ENCODE measurements at regions not wholly inside any gene's neighbourhood (a gene's known extent, or its start where the extent isn't known, plus 50 kb on each side); places are given as distances from the start of the nearest gene placed in this dataset.
"Not testable (repeated sequence)": the region's sequence is repeated elsewhere in the genome, so short reads cannot be mapped to it uniquely, and the experiment has no call there.

DNA sequence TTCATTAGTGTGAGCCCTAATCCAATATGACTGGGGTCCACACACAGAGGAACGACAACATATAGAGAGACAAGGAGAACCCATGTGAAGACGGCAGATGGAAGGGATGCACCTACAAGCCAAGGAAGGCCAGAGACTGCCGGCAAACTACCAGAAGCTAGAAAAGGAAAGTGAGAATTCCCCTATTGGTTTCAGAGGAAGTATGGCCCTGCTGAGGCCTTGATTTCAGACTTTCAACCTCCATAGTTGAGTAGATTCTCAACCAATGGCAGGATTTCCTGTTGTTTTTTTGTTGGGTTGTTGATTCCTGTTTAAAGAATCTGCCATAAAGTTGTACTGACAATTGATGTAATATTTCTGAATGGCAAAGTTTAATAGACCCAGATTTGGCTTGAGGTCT lies 241.5 kb downstream of the SATB2 start:
- intact Hi-C loops (cut with DNase I, micrococcal nuclease) = no loop called here
- no peak for ATAC-seq

DNA sequence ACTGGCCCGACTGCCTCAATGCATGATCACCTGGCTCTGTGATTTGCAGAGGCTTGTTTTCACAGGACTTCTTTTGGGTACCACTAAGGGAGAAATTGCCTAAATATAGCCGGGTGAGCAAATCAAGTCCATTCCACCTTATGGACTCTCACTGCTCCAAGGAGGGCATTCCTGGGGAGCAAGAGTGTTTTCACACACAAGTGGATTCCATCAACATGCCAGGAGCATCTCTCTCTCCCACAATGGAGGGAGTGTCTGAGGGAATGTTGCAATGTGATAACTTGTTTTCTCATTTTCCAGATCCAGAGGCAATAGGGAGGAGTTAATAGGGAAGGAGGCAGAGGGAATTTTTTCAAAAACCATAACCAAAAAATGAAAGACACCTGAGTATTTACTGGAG lies 250.7 kb downstream of the SATB2 start:
- DNase-seq (no peak), ATAC-seq (no peak)
- intact Hi-C loops (cut with DNase I, micrococcal nuclease) = no loop called here

More for the DNA sequence above, 241.5 kb downstream of the SATB2 start:
- no peak for DNase-seq

DNA sequence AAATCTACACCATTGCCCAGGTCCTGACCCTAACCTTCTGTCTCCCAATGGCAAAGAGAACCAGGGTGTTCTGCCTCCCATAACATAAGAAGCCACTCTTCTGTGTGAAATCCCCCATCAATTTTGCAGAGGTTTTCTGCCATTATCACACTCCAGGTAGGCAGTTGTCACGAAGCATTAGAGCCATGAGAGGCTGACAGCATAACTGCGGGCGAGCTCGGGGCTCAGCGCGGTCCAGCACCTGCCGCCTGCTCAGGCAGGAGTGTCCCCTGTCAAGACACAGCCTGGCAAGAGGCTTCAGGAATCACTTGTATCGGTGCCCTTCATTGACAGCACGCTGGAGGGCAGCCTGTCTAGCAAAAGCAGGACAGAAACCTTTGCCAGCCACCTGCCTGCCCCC lies 251.2 kb downstream of the SATB2 start:
- DNase-seq (no peak), ATAC-seq (no peak)
- intact Hi-C loops (cut with DNase I, micrococcal nuclease) = no loop called here

DNA sequence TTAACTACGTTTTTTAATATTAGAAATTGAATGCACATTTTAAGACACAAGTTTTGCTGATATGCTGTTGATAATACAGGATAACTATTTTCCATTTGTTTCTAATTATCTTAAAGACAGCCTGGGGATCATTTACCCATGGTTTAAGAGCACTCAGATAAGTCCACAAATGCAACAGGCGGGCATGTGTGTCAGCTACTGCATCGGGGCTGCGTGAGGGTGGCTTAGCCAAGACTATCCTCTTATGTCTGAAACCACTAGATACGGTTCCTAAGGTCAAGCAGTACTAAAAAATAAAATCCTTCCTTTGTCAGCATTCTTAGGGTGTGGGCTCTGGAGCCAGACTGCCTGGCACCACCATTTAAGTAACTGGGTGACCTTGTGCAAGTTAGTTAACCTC lies 254.8 kb downstream of the SATB2 start:
- ATAC-seq (no peak), DNase-seq (no peak)
- intact Hi-C loops (cut with DNase I, micrococcal nuclease) = no loop called here

DNA sequence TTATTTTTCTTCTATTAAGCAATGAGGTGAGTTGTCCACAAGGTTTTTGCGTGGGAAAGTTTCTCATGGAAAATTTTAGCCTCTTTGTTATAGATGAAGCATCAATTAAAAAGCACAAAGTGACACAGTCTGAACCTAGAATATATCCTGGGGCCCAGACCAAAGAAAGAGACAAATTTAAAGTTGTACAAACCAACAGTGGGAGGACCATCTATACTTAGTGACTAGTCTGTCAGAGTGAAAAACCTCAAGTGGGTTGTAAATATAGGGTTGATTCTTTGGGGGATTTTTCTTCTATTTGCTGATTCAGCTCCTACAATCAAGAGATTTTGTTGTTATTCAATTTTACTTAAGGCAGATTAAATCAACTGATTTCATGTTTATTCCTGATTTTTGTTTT lies 256.2 kb downstream of the SATB2 start:
- ATAC-seq = no peak
- intact Hi-C loops (cut with DNase I, micrococcal nuclease) = no loop called here

DNA sequence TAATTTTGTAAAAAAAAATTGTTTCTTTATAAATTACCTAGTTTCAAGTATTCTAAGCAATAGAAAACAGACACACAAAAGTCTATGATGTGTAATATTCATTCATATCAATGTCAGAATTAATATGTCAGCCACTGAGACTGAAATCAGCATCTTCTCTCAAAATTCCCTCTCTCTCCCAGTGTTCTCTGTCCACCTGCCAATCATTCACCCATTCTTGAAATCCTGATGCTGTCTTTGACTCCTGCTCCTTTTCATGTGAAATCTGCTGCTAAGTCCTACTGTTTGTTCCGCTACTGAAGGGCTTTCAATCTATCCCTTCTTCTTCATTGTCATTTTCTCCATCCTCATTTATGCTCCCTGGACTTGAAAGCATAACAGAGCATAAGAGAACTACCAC lies 257.9 kb downstream of the SATB2 start:
- ATAC-seq = no peak
- no peak for DNase-seq
- intact Hi-C loops (cut with DNase I, micrococcal nuclease) = no loop called here

More for the DNA sequence above, 256.2 kb downstream of the SATB2 start:
- no peak for DNase-seq

DNA sequence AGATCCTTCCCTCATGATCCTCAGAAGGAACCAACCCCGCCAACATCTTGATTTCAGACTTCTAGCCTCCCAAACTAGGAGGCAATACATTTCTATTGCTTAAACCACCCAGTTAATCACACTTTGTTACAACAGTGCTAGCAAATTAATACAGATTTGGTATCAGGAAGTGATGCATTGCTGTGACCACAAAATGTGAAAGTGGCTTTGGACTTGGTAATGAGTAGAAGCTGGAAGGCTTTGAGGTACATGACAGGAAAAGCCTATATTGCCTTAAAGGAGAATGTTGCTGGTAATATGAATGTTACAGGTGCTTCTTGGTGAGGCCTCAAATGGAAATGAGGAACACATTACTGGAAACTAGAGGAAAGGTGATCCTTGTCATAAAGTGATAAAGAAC lies 260.3 kb downstream of the SATB2 start:
- no peak for ATAC-seq
- intact Hi-C loops (cut with DNase I, micrococcal nuclease) = no loop called here
- no peak for DNase-seq

DNA sequence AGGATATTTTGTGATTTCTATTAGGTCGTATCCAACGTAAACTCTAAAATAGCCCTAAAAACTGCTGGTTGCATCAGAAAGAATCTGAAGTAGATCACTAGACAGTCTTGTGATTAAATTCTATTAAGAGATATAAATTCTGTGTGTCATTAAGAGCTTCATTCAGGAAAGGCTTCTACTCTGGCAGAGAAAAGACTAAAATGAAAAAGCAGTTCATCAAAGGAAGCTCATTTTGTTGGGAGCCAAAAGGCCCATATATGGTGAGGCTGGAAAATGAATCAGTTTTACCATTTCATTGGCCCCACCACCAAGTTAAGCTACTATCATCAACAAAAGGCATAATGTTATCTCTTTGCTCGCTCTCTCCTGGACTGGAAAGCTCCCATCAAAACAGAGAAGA lies 261.1 kb downstream of the SATB2 start:
- DNase-seq = no peak
- no peak for ATAC-seq
- intact Hi-C loops (cut with DNase I, micrococcal nuclease) = no loop called here

DNA sequence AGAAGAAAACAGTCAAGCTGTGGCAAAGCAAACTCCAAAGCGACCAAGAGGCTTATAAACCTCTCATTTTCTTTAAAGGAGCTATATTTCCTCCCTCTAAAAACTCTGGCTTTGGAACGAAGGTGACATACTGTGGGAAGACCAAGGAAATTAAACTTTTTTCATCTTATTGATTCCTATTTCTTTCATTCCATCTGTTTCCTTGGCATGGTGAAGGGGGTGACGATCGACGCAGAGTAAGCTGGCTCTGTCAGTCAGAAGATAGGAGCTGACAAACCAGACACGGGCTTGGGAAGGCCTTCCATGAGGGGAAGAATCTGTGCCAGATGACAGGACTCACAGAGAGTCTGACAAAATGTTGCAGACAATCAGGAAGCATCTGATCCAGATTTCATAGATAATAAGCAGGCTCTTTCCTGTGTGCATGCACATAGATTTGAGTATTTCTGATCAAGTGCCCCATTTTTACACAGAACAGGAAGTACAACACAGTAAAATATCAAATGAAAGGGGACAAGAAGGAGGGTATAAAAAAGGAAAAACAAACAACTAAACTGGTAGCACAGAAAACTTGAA lies 261.7 kb downstream of the SATB2 start:
- ATAC-seq (no peak), DNase-seq (no peak)

DNA sequence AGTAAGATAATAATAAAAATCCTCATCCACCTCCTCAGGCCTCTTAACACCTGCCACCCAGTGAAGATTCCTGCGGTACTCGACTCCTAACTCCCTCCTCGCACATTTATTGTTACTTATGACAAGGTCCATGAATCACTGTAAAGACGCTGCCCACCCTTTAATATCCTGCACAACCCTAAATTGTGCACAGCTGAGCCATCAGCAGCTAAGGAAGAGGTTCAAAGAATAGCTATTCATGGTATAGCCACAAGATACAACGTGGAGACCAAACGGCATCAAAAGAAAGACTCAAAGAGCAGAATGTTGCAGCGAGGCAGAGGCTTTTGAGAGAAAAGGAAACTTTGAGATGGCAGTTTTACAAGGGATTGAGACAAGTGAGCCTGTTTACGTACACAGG lies 266.3 kb downstream of the SATB2 start:
- DNase-seq (no peak), ATAC-seq (no peak)
- intact Hi-C loops (cut with DNase I, micrococcal nuclease) = no loop called here

More for the DNA sequence above, 261.7 kb downstream of the SATB2 start:
- intact Hi-C loops (cut with DNase I, micrococcal nuclease) = no loop called here

DNA sequence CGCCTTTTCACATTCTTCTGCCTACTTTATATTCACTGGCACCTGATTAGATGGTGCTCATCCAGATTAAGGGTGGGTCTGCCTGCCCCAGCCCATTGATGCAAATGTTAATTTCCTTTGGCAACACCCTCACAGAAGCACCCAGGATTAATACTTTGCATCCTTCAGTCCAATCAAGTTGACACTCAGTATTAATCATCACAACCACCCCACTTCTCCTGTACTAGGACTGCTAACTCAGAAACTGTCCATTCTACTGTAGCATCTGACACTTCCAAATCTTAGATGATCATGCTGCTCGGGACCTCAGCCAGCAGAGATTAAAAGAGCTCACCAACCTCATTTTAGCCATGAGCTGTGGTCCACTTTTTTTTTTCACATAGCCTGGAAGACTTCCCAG lies 268.5 kb downstream of the SATB2 start:
- DNase-seq = no peak
- intact Hi-C loops (cut with DNase I, micrococcal nuclease) = no loop called here
- no peak for ATAC-seq

DNA sequence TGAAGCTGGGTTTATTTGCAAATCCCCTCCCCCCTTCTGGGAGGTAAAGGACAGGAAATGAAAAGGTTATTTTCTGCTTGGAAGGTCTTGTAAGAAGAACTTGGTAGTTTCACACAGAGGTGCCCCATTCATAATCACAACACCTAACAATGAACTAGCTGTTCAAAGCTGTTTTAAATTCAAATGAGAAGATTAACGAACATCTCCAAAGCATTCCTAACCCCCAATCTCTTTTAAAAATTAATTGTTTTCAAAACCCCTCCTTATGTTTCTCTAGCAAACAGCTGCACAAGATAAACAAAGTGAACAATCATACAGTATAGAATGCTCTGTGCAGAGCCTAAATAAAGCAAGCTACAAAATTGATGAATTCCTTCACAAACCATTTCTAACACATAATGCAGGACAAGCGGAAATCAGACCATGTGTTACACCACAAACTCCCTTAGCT lies 271.4 kb downstream of the SATB2 start:
- ATAC-seq = no peak
- DNase-seq = no peak
- intact Hi-C loops (cut with DNase I, micrococcal nuclease) = no loop called here

DNA sequence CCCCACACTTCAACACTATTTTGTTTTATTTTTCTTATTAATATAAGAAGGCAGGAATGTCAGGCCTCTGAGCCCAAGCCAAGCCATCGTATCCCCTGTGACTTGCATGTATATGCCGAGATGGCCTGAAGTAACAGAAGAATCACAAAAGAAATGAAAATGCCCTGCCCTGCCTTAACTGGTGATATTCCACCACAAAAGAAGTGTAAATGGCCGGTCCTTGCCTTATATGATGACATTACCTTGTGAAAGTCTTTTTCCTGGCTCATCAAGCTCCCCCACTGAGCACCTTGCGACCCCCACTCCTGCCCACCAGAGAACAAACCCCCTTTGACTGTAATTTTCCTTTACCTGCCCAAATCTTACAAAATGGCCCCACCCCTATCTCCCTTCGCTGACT lies 272.6 kb downstream of the SATB2 start:
- intact Hi-C loops (cut with DNase I, micrococcal nuclease); DNase-seq; ATAC-seq: not testable (repeated sequence)

DNA sequence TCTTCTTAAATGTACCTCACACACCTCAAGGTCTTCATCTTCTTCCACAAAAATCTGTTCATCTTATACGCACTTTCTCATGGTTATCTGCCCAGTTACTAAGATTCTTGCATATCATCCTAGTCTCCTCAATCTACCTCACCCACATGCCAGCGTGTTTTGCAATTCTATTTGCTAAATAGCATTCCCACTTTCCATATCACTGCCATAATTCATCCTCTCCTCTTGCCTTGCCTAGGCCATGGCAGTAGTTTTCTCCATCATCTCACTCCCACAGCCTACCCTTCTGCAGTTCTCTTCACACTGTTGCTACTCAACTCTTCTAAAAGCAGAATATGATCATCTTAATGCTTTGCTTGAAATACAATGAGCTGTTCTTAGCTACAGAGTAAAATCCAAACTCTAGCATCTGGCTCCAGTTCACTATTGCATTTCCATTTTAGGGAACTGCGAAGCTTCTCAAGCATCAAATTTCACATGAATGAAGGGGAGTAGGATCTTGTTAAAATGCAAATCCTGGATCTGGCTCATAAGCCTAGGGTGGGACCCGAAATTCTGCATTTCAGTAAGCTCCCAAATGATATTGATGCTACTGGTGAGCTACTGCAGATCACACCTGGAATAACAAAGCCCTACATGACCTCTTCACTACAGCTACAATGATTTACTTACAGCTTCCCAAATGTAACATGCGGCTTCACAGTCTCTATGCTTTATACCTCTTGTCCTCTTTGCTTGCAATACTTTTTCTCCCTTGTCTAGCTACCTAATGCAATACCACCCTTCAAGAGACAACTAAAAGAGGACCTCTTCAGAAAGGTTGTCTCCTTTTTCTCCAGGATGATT lies 293.9 kb downstream of the SATB2 start:
- DNase-seq = no peak
- intact Hi-C loops (cut with DNase I, micrococcal nuclease) = no loop called here
- ATAC-seq = no peak

DNA sequence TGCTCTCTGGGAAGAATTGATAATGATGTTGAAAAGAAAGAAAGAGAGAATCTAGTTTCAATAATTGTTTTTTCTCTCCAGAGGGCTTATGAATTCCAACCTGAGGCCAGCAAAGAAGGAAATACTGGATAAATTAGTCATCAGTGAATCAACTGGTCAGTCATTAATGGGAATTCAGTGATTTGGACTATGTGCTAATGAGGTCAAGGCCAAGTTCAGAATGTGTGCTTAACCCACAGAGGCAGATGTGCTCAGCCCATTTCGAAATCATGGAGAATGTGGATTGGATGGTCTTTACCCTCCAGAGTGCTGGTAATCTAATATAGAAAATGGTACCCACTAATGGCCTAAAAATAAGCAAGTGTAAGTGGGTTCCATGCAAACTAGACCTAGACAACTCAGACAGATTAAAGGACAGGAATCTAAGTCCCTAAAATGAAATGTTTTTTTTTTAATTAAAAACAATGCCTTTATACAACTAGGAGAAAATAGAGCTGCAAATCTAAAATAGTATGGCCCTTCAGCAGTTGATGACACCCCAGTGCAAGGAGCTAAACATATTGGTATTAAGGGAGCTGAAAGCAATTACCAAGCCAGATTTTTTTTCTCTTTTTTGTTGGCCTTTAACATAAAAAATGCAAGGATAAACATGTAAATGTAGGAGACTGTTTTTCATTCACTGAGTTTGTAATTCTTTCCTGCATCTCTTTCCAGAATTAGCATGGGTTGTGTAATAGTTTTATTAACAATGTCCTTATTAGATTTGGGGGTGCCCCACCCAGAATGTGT lies 296.9 kb downstream of the SATB2 start:
- DNase-seq = no peak
- ATAC-seq = no peak
- intact Hi-C loops (cut with DNase I, micrococcal nuclease) = no loop called here

DNA sequence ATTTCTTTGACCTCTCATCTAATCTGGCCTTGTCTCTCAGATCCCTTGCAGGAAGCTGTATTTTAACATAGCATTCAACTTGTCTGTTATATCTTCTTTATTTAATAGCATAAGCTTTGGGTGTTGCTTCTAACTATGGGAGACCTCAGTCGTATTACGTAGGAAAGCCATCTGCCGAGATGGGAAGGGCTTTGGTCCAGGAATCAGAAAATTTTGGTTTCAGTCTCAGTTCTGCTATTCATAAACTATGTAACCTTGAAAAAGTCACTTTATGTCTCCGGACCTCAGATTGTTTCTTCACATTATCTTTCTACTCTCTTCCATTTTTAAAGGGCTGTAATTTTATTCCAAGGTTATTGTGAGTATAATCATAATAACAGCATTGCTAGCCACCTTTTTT lies 297.7 kb downstream of the SATB2 start:
- DNase-seq (no peak), ATAC-seq (no peak)
- intact Hi-C loops (cut with DNase I, micrococcal nuclease) = no loop called here

DNA sequence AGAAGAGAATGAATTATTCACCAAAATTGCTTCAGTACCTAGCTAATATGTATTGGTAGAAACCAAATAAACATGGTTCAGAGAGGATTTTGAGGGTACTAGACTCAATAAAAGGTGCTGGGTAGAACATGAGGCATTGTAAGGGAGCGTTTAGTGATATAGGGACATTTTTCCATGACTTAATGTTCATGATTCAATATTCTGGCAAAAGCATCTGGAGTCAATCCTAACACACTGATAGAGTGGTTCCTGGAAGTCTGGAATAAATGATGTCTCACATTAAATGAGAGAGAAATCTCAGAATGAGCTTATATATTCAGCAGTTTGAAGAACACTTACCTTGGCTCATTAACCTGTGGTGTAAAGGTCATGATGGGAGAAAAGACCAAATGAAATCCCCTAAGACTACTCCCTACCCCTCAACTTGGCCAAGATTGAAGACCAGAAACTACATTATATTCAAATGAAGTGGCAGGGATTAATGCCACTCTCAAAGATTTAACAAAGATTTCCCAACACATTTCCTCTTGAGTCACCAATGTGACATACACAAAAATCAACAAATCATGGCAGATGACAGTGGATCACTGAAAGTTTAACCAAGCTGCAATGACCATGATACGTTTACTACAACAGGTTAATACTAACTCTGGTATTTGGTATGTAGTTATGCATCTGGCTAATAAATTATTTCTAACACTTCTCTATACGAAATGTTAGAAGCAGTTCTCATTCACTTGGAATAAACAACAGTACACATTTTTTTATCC lies 309.5 kb downstream of the SATB2 start:
- intact Hi-C loops (cut with DNase I, micrococcal nuclease) = no loop called here
- no peak for DNase-seq
- no peak for ATAC-seq

DNA sequence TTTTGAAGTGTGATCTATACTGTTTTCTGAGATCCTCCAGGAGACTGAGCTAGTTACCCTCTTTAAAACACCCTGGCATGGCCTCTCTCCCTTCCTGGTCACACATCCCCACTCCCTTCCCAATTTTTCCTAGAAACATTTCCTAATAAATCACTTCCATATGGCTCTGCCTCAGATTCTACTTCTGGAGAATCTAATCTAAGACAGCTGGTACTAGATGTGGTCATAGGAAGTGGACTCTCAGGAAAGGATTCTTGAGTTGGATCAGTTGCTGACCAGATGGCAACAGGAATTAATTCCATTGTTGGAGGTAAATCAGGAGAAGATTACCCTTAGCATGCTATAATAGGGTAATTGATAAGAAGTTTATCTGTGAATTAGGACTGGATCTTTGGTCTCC lies 310.5 kb downstream of the SATB2 start:
- intact Hi-C loops (cut with DNase I, micrococcal nuclease) = no loop called here
- DNase-seq = no peak
- no peak for ATAC-seq

DNA sequence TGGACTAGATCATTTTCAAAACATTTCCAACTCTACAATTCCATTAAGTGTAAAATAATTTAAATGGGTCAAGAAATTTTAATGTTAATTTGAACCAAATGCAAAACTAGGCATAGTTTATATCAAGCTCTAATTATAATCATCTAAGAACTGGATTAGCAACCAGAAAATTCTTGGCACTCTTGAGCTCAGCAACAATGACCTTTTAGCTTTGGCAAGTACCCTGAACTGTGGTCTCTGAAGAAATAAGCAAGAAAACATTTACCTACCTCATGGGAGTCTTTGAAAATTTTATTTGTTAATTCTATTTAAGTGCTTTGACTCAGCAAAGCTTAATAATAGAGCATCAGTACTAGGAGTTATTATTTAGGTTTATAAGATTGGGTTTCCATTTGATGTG lies 313.2 kb downstream of the SATB2 start:
- no peak for DNase-seq
- intact Hi-C loops (cut with DNase I, micrococcal nuclease) = no loop called here
- no peak for ATAC-seq
